ENCODE measurements at regions not wholly inside any gene's neighbourhood (a gene's known extent, or its start where the extent isn't known, plus 50 kb on each side); places are given as distances from the start of the nearest gene placed in this dataset. TPM values are rescaled to one million over a fixed set of nuclear protein-coding genes. Genes with fewer than 3 reads are reported as not detected.
A peak's percentile ranks its signal among the peaks of the same experiment; 100 is the strongest.

DNA sequence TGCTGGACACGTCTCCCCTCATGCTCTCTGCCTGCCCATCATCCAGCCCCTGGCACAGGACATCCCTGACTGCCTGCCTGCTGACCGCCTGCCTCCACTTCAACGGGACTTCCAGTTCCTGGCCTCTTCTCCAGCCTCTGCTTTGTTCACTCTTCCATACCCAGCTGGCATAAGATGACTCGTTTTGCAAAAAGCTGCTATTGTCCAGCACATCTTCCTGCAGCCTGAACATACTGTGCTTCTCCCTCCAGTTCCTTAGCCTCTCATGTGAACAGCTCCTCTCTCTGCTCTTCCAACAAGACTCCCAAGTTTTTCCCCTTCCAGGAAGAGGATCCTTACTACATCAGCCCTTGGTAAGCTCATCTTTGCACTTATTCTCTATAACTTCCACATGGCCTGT lies 62.4 kb upstream of the SKOR2 start:
- Histone ChIP-seq H3K9ac (ENCODE audit: low read length) (no peak overlapping the region), H3K4me2 (ENCODE audit: low read depth, low read length, poor library complexity, severe bottlenecking) (no peak overlapping the region), H3K27ac (ENCODE audit: low read length) (no peak overlapping the region), H3K9me3 (ENCODE audit: low read length) (no peaks in the 10 kb centered on the region), H3K9me2 (replicated peaks; ENCODE audit: insufficient read depth, low read length) (no peaks in the 10 kb centered on the region), H3K36me3 (ENCODE audit: insufficient read depth, low read length) (no peaks in the 10 kb centered on the region), H3K27me3 (ENCODE audit: low read length) (no peaks in the 10 kb centered on the region), H3K79me2 (ENCODE audit: low read length) (no peaks in the 10 kb centered on the region), H4K20me1 (ENCODE audit: insufficient read depth, low read depth, low read length) (no peaks in the 10 kb centered on the region; the same call in 1 of the 2 replicates), H3K4me1 (ENCODE audit: low read length) (no peaks in the 10 kb centered on the region), H2AFZ (ENCODE audit: low read length) (no peak overlapping the region), H3K4me3 (ENCODE audit: low read length) (no peak overlapping the region)
- peak; percentile 1 for DNase-seq

DNA sequence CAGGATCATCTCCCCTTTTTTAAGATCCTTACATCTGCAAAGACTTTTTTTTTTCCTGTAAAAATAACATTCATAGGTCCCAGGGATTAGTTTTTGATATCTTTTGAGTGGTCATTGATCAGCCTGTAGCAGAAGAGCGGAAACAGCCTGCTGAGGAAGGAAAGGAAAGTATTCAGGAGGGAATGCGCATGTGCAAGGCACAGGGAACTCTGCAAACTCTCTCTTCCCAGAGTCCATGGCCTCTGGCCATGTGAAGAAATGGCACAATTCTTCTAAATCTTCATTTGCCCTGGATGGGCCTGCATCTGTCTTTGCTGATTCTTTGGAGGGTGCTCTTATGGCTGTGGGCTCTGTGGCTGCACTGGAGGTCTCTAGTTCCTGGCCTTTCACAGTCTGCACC lies 60.1 kb upstream of the SKOR2 start:
- Histone ChIP-seq H2AFZ (ENCODE audit: low read length) (no peak overlapping the region), H3K4me2 (ENCODE audit: low read depth, low read length, poor library complexity, severe bottlenecking) (no peak overlapping the region), H3K9me3 (ENCODE audit: low read length) (no peaks in the 10 kb centered on the region), H3K79me2 (ENCODE audit: low read length) (no peaks in the 10 kb centered on the region), H3K27me3 (ENCODE audit: low read length) (no peaks in the 10 kb centered on the region), H3K4me3 (ENCODE audit: low read length) (no peak overlapping the region), H3K9ac (ENCODE audit: low read length) (no peak overlapping the region), H3K4me1 (ENCODE audit: low read length) (no peaks in the 10 kb centered on the region), H3K27ac (ENCODE audit: low read length) (no peak overlapping the region), H3K9me2 (replicated peaks; ENCODE audit: insufficient read depth, low read length) (no peaks in the 10 kb centered on the region), H4K20me1 (ENCODE audit: insufficient read depth, low read depth, low read length) (no peaks in the 10 kb centered on the region; the same call in 1 of the 2 replicates), H3K36me3 (ENCODE audit: insufficient read depth, low read length) (no peaks in the 10 kb centered on the region)
- DNase-seq: peak; percentile 7

Small RNA genes lying in the stretch of these regions (small RNA-seq; reads per million reads assigned to genes)
- gene MIR4527: not detected
